Kidney capillary endothelial cell (primary cell): ENCODE measurements at regions not wholly inside any gene's neighbourhood (a gene's known extent, or its start where the extent isn't known, plus 50 kb on each side); places are given as distances from the start of the nearest gene placed in this dataset.
"Not testable (repeated sequence)": the region's sequence is repeated elsewhere in the genome, so short reads cannot be mapped to it uniquely, and the experiment has no call there.

Experiments used
- DNase-seq: peaks from one replicate; pipeline ENCODE4 v3.0.0-alpha.2; 2018; ENCODE audit warnings: low spot score

DNA sequence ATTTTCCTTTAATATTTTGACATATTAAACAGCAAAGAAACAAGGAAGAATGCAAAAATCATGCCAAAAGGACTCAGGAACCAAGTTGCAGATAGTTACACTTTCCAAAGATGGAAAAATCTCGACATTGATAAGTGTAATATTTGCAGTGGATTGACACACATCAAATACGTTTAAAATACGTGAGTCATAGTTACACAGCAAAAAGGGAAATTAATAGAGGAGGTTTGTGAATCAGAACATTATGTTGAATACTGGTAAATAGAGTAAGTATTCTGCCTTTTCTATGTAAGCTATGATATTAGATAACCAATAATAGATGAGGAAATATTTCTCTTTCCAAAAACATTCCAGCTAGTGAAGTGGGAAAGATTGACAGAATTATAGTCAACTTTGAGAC is 1761.3 kb upstream of the IGFBP7 start:
- no peak for DNase-seq

DNA sequence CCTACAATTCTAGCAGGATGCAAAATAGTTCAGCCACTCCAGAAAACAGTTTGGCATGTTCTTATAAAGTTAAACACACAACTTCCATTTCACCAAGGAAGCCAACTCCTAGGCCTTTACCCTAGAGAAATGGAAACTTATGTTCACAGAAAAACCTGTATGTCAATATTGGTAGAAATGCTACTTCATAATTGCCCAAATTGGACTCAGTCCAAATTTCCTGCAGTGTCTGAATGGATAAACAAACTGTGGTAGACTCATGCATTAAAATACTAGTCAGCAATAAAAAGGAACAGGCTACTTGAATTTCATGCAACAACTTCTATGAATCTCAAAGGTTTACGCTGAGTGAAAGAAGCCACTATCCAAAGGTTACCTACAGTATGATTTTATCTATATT is 1738.8 kb upstream of the IGFBP7 start:
- no peak for DNase-seq

DNA sequence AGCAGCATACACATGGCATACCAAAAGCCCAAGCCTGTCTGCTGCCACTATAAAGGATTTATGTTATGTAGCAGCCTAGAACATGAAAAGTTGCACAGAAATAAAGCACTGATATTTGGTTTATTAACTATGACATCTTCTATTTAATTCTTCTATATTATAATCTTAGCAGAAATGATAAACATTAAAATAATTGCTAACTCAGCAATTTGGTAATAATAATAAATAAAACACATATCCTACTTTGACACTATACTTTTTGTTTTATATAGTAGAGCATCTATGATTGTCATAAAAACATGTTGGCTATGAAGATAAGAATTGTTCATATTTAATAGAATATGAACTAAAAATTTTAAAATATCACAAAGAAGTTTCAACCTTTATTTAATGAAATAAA is 1733.3 kb upstream of the IGFBP7 start:
- DNase-seq = no peak

DNA sequence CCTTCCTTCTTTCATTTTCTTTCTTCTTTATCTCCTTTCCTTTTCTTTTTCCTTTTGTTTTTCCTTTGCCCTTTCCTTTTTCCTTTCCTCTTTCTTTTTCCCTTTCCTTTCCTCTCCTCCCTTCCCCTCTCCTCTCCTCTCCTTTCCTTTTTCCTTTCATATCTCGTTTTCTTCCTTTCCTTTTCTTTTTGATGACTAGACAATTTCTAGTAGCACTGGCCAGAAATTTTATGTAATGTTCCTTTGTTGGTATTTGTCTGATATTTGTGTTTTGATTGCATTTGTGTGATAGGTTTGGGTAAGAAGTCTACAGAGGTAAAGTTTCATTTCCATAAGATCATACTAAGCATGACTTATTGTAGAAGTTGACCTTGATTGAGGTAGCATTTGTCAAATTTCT is 1722.9 kb upstream of the IGFBP7 start:
- DNase-seq = no peak

- no peak for DNase-seq
These were observed 1715.1 kb upstream of the IGFBP7 start for GRCh38 chr4:58825278-58825677.

DNA sequence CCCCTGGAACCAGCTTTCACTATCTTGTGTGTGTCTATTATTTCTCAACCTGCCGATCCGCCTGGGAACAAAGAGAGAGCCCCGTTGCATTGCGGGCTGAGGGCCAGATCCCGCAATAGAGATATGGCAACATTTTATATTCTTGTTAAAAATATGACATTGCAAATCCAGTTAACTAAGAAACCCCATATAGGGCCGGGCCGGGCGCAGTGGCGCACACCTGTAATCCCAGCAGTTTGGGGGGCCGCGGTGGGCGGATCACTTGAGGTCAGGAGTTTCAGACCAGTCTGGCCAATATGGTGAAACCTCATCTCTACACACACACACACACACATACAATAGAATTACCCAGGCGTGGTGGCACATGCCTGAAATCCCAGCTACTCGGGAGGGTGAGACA is 1708.4 kb upstream of the IGFBP7 start:
- not testable (repeated sequence) for DNase-seq

GRCh38 chr4:58809948-58810347 is 1699.8 kb upstream of the IGFBP7 start:
- no peak for DNase-seq

- DNase-seq = no peak
These were observed 1699.2 kb upstream of the IGFBP7 start for GRCh38 chr4:58809366-58809765.

DNA sequence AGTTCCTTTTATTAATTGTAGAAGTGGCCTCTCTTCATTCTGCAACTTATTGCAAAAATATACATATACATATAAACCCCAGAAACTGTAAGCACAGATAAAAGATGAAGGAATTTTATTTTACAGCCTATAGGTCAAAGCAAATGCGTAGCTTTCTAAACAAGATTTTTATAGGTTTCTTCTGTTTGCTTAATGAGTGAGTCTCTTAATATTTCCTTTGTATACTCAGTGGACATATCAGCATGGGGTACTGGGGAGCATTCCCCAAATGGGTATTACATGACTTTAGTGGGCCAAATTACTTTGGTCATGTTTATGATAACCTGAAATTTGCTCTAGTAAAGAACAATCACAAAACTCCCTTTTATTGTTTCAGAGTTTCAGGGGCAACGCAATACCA is 1698.6 kb upstream of the IGFBP7 start:
- DNase-seq = no peak

GRCh38 chr4:58807843-58808615 is 1697.8 kb upstream of the IGFBP7 start:
- DNase-seq = no peak

DNA sequence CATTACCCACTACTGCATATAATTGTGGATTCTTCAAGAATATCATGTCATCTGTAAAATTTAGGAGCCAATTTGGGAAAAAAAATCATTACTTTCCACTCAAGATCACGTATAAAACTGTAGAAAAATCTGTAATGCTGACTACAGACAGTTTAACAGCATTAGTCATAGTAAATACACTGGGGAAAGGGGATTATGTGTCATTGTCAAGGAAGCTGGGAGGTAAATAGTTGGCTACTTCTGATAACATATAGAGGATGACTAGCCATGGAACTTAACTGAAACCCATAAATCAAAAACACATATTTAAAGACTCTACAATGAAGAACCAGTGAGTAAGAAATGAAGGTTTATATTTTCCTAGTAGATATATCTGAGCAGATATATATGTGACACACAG is 1666.4 kb upstream of the IGFBP7 start:
- no peak for DNase-seq

- DNase-seq = no peak
These were observed 1657.4 kb upstream of the IGFBP7 start for GRCh38 chr4:58767598-58767997.

- DNase-seq = no peak
These were observed 1656.6 kb upstream of the IGFBP7 start for GRCh38 chr4:58766763-58767162.

- DNase-seq = no peak
These were observed 1651.4 kb upstream of the IGFBP7 start for GRCh38 chr4:58761563-58761962.

GRCh38 chr4:58760737-58761136 is 1650.6 kb upstream of the IGFBP7 start:
- no peak for DNase-seq

DNA sequence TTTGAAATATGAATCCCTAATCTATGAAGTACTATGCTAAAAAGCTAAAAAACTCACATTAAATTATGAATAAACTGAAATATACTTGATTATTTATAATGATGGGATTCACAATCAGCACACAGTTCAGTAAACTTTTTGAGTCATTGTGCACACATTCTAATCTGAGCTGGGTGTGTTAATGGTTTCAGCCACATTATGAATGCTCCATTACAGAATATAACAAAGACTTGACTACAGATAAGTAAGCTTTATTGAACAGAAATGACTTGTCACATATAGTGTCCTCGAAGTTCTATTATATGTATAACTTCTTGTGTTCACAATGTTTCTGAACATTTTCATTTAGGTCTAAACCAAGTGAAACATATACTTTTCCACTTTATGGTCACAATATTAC is 1649.9 kb upstream of the IGFBP7 start:
- no peak for DNase-seq

GRCh38 chr4:58749206-58749605 is 1639.0 kb upstream of the IGFBP7 start:
- no peak for DNase-seq

DNA sequence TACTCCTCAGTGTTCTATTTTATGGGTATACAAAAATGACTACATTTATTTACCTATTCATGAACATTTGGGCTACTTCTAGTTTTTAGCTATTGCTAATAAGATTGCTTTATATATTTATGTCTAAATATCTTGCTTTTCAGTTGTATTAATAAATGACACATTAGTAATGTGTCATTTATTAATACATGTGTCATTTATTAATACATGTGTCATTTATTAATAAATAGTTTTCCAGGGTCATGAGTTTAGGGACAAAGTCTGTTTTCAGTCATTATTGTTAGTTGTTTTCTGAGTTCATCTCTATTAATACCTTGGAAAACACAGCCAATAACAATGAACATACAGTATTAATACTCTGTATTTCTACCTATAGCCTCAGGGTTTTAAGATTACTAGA is 1630.7 kb upstream of the IGFBP7 start:
- no peak for DNase-seq

- no peak for DNase-seq
These were observed 1629.1 kb upstream of the IGFBP7 start for GRCh38 chr4:58739275-58739674.

DNA sequence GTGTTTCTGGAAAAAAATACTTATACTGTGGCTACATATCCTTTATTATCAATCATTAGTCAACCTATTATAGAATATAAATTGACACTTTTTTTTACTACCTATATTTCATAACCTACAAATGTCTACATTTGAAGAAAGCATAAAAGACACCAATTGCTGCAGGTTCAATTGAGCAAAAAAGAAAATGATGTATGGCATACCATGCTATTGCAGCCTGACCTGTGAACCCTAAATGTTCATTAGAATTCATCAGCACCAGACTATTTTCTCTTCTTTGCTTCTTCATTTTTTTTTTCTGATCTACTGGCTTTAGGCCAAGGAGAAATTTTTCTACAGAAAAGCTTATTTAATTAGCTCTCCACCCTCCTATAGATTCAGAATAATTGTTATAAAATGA is 1628.2 kb upstream of the IGFBP7 start:
- no peak for DNase-seq

- no peak for DNase-seq
These were observed 1624.0 kb upstream of the IGFBP7 start for GRCh38 chr4:58734030-58734674.

GRCh38 chr4:58732973-58733372 is 1622.8 kb upstream of the IGFBP7 start:
- DNase-seq = no peak

DNA sequence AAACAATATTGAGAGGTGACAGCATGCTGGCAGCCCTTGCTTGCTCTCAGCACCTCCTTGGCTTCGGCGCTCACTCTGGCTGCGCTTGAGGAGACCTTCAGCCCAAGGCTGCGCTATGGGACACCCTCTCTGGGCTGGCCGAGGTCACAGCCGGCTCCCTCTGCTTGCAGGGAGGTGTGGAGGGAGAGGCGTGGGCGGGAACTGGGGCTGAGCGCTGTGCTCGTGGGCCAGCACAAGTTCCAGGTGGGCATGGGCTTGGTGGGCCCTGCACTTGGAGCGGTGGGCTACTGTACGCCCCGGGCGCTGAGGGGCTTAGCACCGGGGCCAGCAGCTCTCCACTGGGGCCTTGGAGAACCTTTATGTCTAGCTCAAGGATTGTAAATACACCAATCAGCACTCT is 1613.8 kb upstream of the IGFBP7 start:
- no peak for DNase-seq

DNA sequence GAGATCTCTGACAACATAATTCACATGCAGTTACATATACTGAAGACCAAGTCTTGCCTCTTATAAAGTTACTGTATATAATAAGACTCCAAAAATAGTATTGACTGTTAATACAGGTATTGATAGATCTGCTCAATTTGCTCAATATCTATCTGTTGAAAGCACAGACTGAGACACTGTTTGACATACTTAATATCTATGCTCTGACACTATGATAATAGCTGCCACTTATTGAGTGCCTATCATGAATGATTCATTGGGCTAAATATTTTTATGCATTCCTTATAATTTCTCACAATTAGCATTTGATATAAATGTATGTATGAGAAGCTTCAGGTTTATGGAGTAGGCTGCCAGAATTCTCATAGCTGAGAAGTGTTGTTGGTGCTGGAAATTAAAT is 1600.9 kb upstream of the IGFBP7 start:
- DNase-seq = no peak
